Stimulated activated CD8-positive, alpha-beta memory T cell treated with anti-CD3 and anti-CD28 coated beads, Interleukin-4, amount 100 ng/mL, for 48 hours (primary cell): ENCODE measurements at regions not wholly inside any gene's neighbourhood (a gene's known extent, or its start where the extent isn't known, plus 50 kb on each side); places are given as distances from the start of the nearest gene placed in this dataset.

Experiments used
- DNase-seq: peaks from one replicate; pipeline ENCODE4 v3.0.0-alpha.2; 2020

GRCh38 chr2:220892018-220892634 lies 680.0 kb downstream of the EPHA4 start:
- no peak for DNase-seq

GRCh38 chr2:220893411-220893810 lies 678.7 kb downstream of the EPHA4 start:
- DNase-seq: no peak

DNA sequence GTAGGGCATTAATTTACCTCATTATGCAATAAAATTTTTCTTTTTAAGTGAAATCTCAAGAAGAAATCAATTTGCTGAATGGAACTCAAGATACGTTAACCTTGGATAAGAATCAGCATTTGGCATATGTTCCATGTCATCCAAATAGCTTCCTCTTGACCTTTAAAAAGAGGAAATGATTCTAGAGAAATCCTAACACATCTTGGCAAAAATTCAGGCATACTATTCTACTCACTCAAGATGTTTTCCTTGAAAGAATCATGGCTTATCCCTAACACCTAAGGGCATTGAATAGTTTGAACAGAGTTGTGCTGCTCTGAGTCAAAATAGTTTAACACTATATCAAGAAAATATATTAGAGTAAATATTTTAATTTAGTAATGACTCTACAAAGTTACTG lies 678.0 kb downstream of the EPHA4 start:
- no peak for DNase-seq

GRCh38 chr2:220899492-220899891 lies 672.6 kb downstream of the EPHA4 start:
- DNase-seq: no peak

GRCh38 chr2:220904015-220904414 lies 668.1 kb downstream of the EPHA4 start:
- DNase-seq: no peak

DNA sequence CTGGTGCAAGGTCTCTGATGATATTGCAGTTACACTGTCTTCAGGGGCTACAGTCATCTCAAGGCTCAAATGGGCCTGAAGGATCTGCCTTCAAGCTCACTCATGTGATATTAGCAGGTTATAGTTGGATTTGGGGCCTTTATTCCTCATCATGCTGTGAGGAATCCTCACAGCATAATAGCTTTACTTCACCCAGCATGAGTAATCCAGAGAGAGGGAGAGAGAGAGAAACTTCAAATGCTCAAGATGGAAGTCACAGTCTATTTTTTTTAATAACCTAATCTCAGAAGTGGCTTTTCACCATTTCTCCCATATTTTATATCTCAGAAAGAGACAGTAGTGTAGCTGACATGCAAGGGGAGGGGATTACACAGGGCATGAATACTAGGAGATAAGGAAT lies 658.7 kb downstream of the EPHA4 start:
- DNase-seq: no peak

DNA sequence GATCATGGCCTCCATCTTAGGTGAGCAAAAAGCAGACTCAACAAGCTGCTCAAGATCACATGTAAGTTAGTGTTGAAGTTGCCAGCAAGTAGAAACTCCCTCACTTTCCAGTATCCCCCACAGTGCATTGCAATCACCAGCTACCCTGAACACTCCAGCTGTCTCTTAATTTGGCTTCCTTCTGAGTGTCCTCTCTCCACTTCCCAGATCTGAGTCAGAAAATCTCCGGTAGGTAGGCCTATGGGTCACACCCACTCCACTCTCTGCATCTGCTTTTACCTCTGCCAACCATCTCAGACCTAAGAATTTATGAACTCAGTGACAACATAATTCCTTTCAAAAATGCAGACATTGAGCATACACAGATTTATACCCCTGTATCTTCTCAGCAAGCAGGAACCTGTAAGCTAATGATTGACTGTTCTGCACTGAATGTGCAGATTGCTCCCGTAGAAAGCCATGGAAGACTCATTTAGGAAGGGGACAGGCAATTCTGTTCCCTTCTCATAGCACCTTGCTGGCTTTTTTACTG lies 656.9 kb downstream of the EPHA4 start:
- no peak for DNase-seq

DNA sequence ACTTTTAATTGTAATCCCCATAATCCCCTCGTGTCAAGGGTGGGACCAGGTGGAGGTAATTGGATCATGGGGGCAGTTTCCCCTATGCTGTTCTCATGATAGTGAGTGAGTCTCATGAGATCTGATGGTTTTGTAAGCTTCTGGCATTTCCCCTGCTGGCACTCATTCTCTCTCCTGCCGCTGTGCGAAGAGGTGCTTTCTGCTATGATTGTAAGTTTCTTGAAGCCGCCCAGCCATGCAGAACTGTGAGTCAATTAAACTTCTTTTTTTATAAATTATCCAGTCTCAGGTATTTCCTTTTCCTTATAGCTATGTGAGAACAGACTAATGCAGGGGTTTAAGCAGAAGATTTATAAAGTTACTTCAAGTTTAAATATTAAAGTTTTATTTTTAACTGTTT lies 655.2 kb downstream of the EPHA4 start:
- no peak for DNase-seq

DNA sequence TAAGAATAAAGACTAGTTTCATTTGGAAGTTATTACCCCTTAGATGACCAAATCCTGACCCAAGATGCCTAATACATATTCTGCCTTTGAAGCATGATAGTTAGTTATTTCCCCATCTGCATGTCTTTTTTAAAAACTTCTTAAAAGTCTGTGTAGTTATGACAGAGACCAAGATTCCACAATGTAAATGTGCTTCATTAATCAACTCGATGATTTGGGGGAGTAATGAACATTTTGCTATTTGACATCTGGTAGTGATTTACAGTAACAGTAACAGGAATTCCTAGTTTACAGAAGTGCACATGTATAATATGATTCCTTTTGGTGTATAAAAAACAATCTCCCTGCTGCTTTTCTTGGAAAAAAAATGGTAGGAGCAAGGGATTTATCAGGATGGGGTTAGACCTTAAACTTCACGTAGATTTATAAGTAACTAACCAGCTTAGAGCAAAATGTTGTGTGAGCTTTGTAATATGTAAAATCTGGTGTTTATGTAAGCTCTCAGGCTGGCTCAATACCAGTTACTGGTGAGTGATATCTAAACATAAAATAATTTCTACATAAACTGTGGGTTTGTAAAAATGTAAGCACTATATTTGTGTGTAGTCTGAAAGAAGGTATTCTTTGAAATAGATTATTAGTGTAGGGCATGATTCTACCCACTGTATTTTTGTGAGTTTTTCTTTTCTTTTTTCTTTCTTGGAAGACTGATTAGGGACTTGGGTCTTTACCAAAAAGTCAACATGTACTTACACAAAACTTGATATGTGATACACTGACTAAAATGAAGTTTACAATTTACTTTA lies 641.6 kb downstream of the EPHA4 start:
- DNase-seq: no peak

DNA sequence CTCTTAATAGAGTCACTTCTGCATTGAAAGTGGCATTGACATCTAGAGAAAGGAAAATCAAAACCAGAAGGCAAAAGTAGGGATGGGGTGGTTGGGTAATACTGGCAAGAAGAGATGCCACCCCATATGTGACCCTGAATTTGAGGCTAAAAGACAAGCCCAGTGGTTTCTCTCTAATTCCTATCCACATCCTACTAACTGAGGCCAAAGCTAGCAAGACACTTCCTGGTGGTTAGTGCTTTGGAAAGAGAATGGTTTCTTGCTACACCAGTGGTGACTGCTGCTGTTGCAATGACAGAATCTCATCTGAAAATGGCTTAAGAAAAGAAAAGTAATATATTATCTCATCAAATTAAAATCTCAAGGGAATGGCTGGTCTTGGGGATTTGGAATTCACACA lies 640.6 kb downstream of the EPHA4 start:
- no peak for DNase-seq

DNA sequence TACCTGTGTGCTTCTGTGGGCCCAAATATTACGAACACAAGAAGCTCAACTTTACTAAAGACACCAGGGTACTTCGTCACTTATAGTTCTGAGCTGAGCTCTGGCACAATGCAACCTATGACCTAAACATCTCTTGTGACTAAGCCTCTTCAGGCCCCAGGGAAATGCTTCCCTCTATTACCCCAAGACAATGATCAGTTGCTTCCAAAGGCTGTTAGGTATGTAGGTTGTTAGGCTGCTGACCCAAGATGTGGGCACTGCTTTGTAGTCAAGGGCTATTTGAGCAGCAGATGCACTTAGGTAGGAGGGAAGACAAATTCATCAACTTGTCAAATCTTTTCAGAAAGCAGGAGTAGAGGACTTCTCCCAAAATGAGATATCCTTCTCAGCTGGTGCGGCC lies 640.1 kb downstream of the EPHA4 start:
- DNase-seq: no peak

DNA sequence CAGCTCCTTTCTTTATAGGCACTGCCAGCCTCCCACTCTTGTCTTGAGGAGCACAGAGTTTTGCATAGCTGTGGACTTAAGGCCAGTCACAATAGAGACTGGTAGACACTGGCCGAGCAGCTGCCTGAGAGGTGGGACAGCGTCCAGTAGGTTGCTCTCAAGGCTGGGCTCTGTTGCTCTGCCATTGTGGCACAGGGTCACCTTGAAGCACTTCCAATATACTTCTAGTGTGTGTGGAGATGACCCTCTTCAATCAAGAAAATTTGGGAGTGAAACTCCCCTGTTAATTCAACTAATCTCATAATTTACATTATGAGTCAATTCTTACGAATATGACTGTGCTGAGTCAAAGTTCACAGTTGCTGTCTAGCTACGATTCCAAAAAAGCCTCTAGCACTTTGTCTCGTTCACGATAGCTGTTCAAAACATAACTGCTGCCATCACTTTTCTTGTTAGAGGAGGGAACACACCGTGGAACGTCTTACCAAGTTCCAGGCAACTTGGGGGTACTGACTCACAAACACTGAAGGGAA lies 636.2 kb downstream of the EPHA4 start:
- no peak for DNase-seq

- DNase-seq: no peak
Measured at GRCh38 chr2:220936641-220937197, 635.4 kb downstream of the EPHA4 start.

- DNase-seq: no peak
Measured at GRCh38 chr2:220937245-220937644, 634.9 kb downstream of the EPHA4 start.

DNA sequence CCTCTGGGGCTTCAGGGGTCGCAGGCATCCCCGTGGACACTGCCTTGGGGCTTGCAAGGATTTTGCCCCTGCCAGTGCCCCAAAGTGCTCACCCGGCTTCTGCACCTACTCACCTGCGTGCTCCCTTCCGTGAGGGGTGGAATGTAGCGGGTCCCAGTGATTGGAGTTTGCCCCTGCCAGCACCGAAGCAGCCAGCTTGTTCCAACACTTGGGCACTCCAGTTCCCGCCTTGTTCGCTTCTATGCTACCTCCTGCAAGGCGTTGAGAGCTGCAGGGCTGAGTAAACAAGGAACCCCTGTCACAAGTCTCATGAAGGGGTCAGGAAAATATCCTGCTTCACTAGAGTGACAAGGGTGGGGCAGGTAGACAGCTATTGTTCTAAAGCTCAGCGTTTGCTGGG lies 631.5 kb downstream of the EPHA4 start:
- no peak for DNase-seq

GRCh38 chr2:220941683-220942082 lies 630.4 kb downstream of the EPHA4 start:
- DNase-seq: no peak

- no peak for DNase-seq
Measured at GRCh38 chr2:220946552-220946951, 625.6 kb downstream of the EPHA4 start.

- no peak for DNase-seq
Measured at GRCh38 chr2:220948579-220948978, 623.5 kb downstream of the EPHA4 start.

DNA sequence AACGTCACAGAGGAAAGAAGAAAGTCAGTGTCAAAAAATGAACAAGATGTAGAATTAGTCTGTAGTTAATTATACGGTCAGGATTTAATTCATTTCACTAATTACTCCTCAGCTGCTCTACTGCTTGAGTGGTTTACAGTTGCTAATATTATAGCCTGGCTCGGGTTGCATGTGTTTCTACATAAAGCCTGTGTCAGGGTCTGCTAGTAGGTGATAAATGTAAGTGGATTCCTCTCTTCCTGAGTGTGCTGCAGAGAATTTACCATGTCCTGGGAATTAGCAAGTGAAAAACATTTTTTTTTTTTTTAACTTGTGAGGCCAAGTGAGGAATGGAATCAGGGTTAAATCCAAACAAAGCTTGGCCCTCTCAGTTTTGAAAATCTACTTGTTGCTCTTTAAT lies 622.6 kb downstream of the EPHA4 start:
- no peak for DNase-seq

- no peak for DNase-seq
Measured at GRCh38 chr2:220955776-220956175, 616.3 kb downstream of the EPHA4 start.

DNA sequence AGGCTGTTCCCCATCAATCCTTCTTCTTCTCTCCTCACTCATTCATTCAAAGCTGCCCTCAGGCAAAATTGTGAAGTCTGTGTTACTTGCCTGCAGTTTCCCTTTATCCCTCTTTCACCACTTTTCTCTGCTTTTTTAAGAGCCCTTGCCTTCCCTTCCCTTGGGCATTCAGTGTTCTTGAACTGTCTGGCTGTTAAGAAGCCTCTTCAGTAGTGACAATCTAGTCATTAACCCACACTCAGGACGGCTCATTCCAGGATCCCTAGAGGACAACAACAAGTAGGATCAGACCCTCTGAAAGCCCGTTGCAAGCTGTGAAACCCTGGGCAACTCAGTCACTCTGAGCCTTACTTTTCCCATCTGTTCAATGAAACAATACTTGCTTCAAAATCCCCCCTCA lies 615.7 kb downstream of the EPHA4 start:
- DNase-seq: no peak

DNA sequence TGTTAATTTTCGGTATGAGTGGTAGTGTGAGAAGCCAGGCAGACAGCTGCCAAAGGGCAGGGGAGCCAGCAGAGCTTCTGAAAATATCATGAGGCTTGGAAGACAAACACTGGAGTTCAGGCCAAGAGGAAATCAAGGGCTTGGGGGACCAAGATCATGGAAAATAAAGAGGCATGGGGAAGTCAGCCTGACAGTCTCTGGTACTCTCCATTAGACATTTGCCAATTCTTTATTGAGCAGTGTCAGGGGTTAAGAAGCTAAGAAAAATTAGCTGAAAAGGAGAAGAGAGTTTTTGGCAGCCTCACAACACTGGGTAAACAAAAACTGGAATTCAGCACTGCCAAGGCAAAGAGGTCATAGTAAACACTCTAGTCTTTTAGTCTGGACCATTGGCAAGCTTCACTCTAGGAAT lies 612.7 kb downstream of the EPHA4 start:
- DNase-seq: no peak

DNA sequence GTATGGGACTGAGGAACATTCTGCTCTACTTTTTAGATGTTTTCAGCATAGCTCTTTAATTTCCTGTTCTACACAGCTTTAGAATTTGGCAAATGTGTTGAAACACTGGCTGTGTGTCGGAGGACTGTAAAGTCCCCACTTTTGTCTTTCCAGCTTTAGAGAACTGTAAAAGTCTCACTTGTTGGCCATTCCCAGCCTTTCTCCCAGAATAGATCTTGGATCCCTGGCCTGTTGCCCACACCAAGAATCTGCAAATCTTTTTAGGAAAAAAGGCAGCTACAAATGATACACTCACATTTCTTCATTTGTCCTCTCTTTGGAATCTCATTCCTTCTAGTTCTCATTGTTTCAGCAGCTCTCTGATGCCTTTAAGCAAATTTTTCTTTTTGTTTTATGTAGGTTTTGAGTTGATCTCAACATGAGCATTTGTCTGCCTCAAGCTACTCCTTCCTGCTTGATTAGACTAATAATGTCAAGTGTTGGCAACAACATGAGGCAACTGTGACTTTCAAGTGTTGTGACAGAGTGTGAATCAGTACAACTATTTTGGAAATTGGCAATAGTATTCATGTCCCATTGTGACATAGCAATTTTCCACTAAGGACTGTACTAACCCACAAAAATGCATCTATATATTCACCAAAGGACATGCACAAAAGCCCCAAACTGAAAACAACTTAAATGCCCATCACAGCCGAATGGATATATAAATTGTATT lies 610.8 kb downstream of the EPHA4 start:
- no peak for DNase-seq
